ENCODE measurements at regions not wholly inside any gene's neighbourhood (a gene's known extent, or its start where the extent isn't known, plus 50 kb on each side); places are given as distances from the start of the nearest gene placed in this dataset.

DNA sequence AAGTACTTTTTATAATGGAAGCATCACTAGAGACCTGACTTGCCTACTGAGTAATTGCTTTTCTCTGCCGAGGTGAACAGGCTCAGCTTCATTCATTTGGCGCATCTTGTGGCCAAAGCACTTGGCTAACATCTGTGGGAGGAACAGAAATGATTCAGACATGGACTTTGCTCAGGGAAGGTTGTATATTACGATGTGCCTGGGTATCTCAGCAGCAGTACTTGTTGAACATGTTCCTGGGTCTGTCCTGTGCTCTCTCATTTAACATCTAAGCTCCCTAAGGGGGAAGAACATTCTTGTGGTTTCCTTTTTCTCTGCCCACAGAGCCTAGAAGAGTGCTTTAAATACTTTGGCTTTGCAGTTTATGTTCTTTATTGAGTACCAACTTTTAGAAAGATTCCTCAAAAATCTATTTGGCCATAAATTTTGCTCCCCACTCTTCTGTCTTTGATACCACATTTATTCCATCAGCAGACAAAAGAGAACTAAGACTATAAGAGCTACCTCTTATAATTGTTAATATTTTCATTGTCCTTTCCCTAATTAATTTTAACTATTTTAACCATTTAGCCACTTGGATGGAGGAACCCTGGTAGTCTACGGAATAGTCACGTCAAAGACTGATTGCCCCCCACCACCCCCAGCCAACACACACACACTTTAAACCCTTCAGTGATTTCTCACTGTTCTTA is 101.2 kb upstream of the EGLN3 start (continued):
- TF ChIP-seq, protein P1, sequence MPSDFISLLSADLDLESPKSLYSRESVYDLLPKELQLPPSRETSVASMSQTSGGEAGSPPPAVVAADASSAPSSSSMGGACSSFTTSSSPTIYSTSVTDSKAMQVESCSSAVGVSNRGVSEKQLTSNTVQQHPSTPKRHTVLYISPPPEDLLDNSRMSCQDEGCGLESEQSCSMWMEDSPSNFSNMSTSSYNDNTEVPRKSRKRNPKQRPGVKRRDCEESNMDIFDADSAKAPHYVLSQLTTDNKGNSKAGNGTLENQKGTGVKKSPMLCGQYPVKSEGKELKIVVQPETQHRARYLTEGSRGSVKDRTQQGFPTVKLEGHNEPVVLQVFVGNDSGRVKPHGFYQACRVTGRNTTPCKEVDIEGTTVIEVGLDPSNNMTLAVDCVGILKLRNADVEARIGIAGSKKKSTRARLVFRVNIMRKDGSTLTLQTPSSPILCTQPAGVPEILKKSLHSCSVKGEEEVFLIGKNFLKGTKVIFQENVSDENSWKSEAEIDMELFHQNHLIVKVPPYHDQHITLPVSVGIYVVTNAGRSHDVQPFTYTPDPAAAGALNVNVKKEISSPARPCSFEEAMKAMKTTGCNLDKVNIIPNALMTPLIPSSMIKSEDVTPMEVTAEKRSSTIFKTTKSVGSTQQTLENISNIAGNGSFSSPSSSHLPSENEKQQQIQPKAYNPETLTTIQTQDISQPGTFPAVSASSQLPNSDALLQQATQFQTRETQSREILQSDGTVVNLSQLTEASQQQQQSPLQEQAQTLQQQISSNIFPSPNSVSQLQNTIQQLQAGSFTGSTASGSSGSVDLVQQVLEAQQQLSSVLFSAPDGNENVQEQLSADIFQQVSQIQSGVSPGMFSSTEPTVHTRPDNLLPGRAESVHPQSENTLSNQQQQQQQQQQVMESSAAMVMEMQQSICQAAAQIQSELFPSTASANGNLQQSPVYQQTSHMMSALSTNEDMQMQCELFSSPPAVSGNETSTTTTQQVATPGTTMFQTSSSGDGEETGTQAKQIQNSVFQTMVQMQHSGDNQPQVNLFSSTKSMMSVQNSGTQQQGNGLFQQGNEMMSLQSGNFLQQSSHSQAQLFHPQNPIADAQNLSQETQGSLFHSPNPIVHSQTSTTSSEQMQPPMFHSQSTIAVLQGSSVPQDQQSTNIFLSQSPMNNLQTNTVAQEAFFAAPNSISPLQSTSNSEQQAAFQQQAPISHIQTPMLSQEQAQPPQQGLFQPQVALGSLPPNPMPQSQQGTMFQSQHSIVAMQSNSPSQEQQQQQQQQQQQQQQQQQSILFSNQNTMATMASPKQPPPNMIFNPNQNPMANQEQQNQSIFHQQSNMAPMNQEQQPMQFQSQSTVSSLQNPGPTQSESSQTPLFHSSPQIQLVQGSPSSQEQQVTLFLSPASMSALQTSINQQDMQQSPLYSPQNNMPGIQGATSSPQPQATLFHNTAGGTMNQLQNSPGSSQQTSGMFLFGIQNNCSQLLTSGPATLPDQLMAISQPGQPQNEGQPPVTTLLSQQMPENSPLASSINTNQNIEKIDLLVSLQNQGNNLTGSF (CRISPR knock-in tag; IDR thresholded peaks at IDR 0.05): no peak
- TF ChIP-seq, protein P2, sequence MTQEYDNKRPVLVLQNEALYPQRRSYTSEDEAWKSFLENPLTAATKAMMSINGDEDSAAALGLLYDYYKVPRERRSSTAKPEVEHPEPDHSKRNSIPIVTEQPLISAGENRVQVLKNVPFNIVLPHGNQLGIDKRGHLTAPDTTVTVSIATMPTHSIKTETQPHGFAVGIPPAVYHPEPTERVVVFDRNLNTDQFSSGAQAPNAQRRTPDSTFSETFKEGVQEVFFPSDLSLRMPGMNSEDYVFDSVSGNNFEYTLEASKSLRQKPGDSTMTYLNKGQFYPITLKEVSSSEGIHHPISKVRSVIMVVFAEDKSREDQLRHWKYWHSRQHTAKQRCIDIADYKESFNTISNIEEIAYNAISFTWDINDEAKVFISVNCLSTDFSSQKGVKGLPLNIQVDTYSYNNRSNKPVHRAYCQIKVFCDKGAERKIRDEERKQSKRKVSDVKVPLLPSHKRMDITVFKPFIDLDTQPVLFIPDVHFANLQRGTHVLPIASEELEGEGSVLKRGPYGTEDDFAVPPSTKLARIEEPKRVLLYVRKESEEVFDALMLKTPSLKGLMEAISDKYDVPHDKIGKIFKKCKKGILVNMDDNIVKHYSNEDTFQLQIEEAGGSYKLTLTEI (CRISPR knock-in tag; conservative IDR thresholded peaks at IDR 0.05): no peak
- TF ChIP-seq MATR3 (CRISPR knock-in tag; IDR thresholded peaks at IDR 0.05) (no peak), CREB1 (IDR thresholded peaks at IDR 0.05) (no peak), CREB1 (CRISPR knock-in tag; IDR thresholded peaks at IDR 0.05) (no peak), TEF (CRISPR knock-in tag; IDR thresholded peaks at IDR 0.05) (no peak), ZNF281 (CRISPR knock-in tag; IDR thresholded peaks at IDR 0.05; ENCODE audit: borderline replicate concordance) (no peak), ZNF260 (CRISPR knock-in tag; IDR thresholded peaks at IDR 0.05; ENCODE audit: borderline replicate concordance, low read depth) (no peak), ZXDC (CRISPR knock-in tag; IDR thresholded peaks at IDR 0.05) (no peak), ZNF343 (CRISPR knock-in tag; IDR thresholded peaks at IDR 0.05) (no peak)
- TF ChIP-seq, protein P3, sequence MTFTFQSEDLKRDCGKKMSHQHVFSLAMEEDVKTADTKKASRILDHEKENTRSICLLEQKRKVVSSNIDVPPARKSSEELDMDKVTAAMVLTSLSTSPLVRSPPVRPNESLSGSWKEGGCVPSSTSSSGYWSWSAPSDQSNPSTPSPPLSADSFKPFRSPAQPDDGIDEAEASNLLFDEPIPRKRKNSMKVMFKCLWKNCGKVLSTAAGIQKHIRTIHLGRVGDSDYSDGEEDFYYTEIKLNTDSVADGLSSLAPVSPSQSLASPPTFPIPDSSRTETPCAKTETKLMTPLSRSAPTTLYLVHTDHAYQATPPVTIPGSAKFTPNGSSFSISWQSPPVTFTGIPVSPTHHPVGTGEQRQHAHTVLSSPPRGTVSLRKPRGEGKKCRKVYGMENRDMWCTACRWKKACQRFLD (CRISPR knock-in tag; IDR thresholded peaks at IDR 0.05; ENCODE audit: borderline replicate concordance): no peak

Data from HepG2 (cell line).